PC-9 (cell line): ENCODE measurements at regions not wholly inside any gene's neighbourhood (a gene's known extent, or its start where the extent isn't known, plus 50 kb on each side); places are given as distances from the start of the nearest gene placed in this dataset.

Source experiments
- EZH2 ChIP-seq: fragments of 200-600 bp; sonication (generic); IDR thresholded peaks from 2 replicates; pipeline ENCODE4 v1.8.0; 2017; ENCODE audit warnings: antibody characterized with exemption, low read depth
- TF ChIP-seq, protein P1 (sequence below): fragments of 200-600 bp; sonication (generic); conservative IDR thresholded peaks from 2 replicates; pipeline ENCODE4 v1.6.1; 2017; ENCODE audit warnings: mixed run types, antibody characterized with exemption, mild to moderate bottlenecking, moderate library complexity

DNA sequence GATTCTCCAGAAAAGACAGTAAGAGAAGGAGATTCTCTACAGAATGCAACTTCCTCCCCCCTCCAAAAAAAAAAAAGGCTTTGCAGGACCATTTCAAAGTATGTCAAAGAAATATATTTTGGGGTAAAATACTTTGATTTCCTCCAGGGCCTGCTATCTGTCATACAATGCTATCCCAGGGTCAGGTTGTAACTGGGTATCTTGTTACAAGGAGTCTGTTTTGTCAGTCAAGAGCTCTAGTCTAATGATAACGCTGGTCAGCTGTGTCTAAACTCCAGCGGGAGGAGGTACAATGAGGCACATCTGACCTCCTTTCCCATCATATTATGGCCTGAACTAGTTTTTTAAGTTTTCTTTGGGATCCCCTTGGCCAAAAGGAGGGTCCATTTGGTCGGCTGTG is 408.4 kb upstream of the CDH5 start:
- TF ChIP-seq, protein P1, sequence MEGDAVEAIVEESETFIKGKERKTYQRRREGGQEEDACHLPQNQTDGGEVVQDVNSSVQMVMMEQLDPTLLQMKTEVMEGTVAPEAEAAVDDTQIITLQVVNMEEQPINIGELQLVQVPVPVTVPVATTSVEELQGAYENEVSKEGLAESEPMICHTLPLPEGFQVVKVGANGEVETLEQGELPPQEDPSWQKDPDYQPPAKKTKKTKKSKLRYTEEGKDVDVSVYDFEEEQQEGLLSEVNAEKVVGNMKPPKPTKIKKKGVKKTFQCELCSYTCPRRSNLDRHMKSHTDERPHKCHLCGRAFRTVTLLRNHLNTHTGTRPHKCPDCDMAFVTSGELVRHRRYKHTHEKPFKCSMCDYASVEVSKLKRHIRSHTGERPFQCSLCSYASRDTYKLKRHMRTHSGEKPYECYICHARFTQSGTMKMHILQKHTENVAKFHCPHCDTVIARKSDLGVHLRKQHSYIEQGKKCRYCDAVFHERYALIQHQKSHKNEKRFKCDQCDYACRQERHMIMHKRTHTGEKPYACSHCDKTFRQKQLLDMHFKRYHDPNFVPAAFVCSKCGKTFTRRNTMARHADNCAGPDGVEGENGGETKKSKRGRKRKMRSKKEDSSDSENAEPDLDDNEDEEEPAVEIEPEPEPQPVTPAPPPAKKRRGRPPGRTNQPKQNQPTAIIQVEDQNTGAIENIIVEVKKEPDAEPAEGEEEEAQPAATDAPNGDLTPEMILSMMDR = no peak
- TF ChIP-seq EZH2 = no peak
